Hematopoietic multipotent progenitor cell treated with erythropoietin and hydrocortisone succinate and interleukin-3 and kit ligand, for 6 days (in vitro differentiated cells): ENCODE measurements at regions not wholly inside any gene's neighbourhood (a gene's known extent, or its start where the extent isn't known, plus 50 kb on each side); places are given as distances from the start of the nearest gene placed in this dataset.

Experiments
- DNase-seq: peaks from one replicate; pipeline ENCODE4 v3.0.0-alpha.2; 2015

DNA sequence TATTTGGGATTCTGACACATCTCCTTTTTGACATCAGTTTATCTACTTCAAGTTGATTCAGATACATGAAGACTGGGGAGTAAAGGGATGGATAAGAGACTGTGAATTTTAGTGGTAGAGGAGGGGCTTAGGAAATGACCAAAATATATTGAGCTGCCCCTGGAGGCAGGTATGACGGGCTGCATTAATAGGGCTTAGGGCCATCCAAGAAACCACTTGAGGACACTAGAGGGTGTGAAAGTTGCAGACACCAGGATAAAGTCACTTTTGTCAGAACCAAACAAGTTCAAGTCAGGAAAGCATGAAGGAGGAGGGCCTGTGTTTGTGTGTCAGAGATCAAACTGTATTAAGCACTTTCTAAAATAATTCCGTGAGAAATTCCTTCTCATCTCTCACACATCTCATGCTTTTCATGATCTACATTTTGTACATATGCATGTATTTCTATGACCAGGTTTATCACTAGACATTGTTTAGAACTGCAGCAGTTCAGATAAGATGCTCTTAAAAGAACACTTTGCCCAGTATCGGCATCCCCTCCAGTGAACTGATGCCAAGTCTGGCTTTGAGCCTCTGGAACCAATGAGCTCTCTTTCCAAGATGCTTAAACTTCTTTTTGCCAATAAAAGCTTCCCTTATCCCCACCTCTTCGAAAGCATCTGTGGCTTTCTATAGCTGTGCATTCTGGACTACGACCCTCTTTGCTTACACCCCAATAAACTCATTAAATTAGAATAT is 136.9 kb downstream of the SLC38A1 start:
- DNase-seq, result peak; percentile 5

DNA sequence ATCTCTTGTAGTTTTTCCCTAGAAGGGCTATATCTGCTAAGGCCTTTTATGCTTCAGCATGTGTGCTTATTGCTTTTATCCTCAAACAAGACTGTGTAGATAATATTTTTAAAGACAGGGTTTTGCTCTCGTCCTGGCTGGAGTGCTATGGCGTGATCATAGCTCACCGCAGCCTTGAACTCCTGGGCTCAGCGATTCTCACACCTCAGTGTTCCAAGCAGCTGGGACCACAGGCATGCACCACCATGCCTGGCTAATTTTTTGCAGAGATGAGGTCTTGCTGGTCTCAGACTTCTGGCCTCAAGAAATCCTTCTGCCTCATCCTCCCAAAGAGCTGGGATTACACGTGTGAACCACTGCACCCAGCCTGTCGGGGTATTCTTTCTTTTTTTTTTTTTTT is 137.3 kb upstream of the SCAF11 start:
- DNase-seq, result no peak

DNA sequence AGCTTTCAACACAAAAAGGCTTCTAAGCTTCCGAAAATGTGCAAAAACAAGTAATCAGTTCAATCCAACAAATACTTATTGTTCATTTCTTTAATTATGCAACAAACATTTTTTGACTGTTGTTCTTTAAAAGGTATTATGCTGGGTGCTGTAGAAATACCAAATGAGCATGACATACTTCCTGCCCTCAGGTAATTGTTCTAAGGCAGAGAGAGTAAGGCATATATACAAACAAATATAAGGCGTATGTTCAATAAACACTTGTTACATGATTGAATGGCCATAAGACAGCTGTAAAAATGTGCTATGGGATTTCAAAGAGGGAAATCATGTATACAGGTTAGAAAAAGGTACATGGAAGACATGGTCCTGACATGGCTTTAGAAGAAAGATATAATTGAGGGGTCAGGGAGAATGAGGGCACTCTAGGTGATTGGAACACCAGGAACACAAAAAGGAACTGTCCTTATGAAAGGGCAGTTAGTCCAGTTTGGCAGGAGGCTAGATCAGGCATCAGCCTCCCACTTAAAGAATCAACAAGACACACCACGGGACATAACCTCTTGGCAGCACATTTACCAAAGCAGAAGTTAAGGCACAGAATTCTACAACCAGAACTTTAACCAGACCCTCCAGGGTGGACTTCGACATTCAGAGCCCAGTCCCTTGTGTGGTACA is 135.8 kb upstream of the SCAF11 start:
- DNase-seq, result no peak

DNA sequence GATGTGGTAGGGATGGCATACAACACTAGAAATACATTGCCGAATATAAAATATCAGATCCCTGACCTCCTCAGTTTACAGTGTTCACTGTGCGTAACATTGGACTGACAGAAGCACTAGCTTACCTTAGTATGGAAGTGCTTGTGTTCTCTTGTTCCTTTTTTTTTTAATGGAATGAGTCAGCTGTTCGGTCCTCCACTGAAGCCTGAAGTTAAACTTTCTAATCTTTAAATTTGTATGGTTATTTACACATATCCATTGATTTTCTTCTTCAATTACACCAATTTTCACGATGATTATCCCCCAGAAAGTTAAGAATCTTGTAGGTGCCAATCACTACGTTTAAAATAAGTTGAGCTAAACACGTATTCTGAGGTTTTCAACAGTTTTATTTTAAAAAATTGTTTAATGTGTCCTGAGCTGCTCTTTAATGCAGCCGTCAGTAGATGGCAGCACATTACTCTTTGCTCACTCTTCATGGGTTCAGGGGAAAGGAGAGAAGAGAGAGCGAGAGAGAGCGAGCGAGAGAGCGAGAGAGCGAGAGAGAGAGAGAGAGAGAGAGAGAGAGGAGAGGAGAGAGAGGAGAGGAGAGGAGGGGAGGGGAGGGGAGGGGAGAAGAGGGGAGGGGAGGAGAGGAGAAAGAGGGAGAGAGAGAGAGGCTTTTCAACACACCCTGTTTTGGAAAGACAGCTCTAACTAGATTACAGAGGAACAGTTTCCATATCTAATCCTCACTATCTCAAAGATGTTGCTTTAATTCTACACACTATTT is 134.7 kb upstream of the SCAF11 start:
- peak; percentile 85 for DNase-seq

DNA sequence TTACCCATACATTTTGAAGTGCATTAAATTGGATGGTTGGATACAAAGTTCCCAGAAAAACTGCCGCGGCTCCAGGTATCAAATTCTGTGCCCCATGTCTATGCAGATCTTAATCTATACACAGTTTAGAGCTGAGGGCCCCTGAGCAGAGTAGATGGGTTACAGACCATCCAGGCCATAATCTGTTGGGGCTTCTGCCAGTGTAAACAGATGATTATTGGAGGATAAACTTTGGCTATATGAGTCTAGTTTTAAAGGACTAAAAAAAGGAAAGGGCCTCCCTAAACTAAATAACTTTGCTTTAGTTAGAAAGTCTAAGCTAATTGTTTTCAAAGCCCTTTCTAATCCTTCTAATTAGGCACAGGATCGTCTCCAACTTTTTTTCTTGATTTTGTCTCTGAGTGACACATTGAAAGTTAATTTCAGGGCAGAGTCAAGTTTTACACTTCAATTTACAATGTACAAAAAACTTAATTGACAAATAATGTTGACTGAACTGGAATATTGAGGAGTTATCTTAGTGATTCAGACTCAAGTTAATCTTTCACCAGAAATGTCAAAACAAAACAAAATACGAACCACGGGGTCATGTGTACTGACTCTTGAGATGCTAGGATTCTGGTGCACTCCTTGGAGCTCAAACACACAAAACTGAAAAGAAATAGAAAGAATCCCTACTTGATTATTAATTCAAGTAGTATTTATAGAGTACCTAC is 133.9 kb upstream of the SCAF11 start:
- peak; percentile 4 for DNase-seq

DNA sequence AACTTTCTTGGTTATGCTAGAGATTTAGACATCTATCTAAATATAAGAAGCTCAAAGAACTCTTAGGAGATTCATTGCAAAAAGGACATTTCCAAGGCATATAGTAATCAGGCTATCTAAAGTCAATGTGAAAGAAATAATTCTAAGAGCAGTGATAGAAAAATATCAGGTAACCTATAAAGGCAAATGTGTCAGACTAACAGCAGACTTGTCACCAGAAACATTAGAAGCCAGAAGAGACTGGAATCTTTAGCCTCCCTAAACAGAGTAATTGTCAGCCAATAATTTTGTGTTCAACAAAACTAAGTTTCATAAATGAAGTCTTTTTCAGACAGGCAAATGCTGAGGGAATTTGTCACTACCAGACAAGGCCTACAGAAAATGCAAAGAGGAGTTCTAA is 122.0 kb upstream of the SCAF11 start:
- no peak for DNase-seq

DNA sequence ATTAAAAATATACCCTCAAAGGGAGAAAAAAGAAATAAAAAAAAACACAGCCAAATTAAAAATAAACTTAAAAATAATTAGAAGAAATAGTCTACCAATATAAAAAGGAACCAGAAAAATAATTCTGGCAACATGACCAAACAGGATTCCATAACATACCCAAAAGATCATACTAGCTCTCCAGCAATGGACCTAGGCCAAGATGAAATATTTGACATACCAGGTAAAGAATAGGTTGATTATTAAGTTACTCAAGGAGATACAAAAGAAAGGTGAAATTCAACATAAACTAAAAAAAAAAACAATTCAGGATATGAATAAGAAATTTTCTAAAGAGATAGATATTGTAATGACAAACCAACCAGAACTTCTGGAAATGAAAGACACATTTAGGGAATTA is 121.3 kb upstream of the SCAF11 start:
- DNase-seq, result no peak

DNA sequence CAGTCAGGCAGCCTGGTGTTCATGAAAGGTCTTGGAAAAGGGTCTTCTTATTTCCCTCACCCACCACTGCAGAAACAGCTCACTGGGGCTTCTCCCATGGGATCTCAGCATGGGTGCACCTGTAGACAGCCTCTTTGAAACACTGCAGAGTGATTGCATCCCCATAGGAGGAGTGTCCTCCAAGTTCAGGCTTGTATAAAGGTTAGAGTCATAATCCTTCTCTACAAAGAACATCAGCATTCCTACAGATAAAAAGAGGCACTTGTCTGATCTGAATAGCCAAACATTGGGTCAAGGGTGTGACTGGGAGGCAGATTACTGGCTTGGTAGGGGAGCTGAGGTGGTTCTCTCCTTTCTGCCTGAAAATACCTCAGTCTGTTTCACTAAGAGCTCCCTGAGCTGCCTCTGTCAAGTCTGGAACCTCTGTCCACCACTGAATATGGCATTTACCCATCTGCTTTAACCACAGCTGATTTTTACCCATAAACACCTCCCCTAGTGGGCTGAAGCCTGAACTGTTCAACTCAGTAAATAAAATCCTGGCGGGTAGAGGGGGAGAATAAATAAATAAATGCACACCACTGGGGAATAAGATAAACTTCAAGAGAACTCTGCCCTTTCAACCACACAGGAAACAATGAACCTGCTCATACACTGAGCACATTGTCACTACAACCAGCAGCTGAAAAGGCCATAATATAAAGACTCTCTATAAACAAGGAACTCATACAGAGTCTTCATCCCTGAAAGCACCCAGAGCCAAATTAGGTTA is 120.7 kb upstream of the SCAF11 start:
- peak; percentile 4 for DNase-seq

DNA sequence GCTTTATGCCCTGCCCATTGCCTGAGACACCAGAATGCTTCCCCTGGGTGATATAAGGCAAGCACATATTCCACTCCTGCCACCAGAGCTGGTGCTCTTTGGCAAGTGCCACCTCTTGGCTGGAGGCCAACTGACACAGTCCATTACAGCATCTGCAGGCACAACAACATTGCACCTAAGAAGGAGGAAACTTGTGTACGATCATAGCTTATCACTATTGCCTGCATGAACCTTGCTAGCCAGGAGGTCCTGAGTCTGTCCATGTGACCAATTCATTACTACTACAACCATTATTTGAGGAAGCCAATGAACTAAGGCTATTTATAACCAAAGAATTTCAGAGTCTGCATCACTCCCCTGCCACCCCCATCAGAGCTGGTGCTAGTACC is 119.8 kb upstream of the SCAF11 start:
- DNase-seq, result peak; percentile 9

DNA sequence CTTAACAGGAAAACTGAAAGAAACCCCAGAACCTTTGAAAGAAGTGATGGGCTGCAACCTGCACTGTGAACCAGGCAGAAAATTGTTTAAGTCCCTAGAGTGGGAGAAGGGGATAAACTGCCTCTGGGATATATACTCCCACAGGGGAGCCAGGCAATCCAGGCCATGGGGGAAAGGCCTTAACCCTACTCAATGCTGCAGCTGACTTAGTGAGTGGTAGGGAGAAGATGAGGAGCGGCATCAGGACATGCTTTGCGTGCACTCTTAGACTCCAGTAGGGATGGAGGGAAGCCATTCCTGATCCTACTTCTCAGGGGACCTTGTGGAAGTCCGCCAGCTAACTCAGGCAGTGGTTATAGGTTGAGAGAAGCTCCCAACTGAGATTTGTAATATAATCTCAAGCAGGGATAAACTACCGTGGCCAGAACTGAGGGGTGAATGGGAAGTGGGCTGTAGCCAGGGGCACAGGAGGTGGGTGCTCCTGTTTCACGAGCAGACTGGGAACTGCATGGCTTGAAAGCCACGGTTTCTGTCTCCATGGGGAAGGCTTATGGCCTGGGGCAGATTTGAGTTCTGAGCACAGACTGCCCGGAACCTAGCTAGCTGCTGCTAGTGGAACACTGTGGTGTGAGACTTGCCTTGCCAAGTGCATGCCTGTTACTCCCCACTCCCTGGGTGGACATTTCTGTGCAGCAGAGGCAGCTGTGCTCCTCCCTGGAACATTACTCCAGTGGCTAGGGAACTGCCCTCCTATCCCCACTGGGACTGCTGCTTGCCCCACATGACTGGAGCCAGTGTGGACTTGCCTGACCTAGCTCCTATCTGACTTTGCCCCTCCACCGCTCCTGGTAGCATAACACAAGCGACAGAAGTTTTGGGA is 119.2 kb upstream of the SCAF11 start:
- no peak for DNase-seq

DNA sequence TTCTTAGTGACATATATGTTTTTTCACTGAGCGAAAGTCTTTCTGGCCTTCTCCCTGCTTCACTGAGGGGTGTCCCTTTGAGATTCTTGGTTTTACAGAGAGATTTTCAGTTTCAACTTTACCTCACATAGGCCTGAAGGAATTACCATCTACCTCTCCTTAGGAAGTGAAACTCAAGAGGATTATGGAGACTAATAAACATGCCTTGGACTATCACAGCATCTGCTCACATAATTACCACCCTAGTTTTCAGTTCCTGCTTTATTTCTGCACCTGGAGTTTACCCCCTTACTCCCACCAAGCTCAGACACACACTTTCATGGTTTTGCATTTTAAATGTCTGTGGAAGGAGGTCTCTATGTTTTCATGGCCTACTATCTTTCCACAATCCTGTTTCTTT is 118.3 kb upstream of the SCAF11 start:
- no peak for DNase-seq

DNA sequence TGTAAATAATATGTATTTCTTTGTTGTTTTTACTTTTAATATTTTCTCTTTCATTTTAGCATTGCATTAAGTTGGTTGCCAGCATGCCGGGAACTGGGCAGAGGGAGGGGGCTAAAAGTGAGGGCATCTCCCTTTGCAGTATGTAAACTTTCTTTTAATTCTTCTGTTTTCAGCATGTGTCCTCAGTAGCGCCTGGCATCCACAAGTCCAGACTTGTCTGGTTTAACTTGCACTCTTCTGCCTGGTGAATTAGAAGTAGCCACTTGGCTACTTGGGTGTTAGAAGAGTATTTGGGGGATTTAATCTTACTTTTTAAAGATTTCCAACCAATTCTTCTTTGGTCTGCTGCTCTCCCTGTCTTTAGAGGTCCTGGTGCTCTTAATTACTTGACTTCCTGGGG is 117.2 kb upstream of the SCAF11 start:
- no peak for DNase-seq

DNA sequence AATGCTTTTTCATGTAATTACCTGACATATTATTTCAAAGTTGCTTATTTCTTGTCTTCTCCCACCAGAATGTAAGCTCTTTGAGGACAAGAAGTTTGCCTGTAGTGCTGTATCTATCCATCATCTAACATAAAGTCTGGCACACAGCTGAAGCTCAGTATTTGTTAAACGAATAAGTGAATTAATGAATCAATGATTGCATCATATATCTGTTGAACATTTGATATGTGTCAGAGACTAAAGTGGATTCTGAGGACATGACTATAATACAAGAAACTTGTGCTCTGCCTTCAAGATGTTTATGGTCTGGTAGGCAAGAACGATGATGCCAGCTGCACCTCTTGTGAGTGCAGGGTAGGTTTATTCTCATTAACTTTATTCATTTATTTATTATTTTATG is 115.4 kb upstream of the SCAF11 start:
- DNase-seq, result no peak

DNA sequence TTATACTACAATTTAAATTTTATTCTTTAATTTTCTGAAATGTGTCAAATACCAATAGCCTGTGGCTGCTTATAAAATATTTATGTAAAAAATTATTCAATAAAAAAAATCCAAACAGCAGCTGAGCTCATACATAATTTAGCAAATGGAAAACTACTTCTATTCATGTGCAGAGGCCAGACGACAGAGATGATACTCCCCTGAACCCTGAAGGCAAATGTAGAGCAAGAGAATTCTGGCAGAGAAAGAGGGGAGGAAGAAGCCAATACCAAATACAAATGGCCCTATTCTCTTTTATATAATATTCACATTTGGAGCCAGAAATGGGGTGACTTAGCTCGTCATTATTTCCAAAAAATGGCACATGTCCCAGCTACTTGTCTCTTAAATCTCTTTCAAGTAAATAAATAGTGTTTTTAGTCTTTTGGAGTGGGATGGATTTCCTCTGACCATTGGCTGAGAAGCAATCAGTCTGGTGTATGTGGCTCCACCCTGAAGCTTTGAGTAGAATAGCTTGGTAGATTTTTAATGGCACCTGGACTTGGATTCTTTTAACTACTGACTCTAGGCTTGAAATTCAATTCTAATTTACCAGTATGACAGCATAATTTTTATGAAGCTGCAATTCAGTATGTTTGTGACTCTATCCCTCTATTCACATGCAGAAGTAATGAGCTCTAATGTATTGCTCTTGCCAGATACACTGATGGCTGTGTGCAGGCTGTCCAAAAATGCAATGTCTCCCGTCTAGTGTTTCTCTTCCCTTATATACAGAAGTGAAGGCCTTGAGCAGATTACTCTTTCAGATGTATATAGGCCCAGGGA is 113.4 kb upstream of the SCAF11 start:
- no peak for DNase-seq

DNA sequence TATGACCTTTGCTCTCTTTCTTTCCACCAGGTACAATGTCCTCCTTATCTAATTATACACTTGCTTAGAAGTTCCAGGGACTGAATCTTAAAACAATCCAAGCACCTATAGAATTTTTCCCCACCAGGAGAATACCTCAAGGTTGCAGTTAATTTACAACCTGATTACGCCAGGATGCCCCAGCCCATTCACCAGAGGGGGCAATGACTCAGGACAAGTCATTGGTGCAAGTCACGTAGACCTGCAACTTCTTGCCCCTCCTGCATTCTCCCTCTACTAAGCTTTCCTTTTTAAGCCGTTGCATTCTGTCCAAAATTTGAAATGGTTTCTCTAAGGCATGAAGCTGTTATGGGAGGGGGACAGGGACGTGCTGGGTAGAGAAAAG is 111.1 kb upstream of the SCAF11 start:
- no peak for DNase-seq

DNA sequence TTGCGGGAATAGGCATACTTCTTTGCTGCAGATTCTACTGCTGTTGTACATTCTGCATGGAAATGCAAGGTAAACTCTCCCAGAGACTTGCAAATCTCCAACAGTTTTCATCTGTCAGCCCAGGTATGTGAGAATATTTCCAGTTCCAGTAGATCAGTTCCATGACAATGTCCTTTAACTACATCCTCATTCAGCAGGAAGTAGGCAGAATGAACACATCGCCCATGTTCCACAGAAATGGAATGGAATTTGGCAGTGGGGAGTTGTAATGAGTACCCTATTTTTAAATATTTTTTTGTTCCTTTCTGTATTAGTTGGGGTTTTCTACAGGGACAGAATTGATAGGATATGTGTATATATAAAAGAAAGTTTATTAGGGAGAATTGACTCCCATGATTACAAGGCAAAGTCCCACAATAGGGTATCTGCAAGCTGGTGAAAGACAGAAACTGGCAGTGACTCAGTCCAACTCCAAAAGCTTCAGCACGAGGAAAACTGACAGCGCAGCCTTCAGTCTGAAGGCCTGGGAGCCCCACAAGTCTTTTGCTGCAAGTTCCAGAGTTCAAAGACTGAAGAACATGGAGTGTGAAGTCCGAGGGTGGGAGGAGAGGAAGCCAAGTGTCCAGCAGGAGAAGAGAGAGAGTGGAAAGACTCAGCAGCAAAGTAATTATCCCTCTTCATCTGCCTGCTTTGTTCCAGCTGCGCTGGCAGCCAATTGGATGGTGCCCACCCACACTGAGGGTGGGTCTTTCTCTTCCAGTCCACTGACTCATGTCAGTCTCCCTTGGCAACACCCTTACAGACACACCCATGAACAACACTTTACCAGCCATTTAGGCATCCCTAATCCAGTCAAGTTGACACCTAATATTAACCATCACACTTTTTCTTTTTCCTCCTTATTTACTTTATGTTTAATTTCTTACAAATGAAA is 110.4 kb upstream of the SCAF11 start:
- no peak for DNase-seq

DNA sequence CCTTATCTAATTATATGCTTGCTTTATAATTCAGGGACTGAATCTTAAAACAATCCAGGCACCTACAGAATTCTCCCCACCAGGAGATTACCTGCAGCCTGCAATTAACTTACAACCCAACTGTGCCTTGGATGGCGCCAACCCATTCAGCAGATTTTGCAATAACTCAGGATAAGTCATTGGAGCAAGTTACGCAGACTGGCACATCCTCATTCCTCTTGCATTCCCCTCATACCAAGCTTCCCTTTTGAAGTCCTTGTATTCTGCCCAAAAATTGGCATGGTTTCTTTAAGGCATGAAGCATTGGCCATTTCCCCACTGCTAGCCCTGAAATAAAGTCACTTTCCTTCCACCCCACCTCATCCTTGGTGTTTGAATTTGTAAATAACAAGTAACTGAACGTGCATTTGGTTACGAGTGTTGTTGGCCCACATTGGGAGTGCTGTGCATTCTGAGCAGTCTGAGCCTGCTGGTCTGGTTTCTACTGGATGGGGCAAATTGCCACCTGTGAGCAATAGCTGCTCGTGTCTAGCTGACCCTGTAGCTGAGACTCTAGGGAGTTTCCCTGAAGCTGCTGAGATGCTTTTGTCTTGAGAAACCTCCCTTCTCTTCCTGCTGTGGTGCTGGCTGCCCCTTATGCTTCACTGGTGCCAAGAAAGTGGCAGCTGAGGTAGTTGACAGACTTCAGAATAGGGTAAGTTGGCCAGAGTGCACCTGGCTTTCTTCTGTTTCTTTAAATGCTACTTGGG is 99.2 kb upstream of the SCAF11 start:
- DNase-seq, result no peak

DNA sequence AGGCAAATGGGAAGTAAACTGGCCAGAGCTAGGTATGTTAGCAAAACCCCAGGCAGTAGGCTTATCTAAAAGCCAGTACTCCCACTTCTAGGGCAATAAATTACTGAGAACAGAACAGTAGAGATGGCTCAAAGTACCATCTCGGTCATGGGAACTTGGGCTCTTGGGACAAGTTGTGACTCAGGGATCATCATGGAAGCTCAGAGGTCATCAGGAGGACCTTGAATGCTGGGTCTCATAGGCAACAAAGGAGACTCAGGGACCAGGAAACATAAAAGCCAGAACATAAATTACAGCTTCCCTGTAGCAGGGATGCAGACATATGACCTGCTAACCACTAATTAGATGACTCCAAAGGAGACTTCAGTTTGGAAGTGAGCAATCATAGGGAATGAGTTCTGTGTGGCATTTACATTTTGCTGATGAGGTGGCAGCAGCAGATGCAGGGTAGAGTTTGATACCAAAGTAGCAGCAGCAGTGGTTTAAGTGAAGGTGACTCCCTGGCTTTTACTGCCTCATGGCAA is 97.6 kb upstream of the SCAF11 start:
- DNase-seq, result no peak
